ENCODE measurements at regions not wholly inside any gene's neighbourhood (a gene's known extent, or its start where the extent isn't known, plus 50 kb on each side); places are given as distances from the start of the nearest gene placed in this dataset.

DNA sequence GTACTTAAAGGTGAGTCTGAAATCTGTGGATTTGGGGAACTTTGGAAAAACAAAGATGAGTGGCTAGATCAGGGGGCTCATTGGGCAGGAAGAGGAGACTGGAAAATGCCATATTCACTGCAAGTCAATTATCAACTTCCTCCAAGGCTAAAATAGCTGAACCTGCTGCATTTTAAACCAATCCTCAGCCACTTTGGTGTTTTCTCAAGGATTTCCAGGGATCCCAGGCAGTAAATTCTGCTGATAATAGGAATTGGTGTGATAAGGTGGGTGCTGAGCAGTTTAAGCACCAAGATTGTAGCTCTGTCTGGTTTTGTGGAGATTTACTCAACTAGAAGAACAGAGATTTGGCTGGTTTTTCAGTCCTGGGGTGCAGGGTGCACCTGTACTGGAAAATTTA lies 153.9 kb upstream of the CAMK1G start:
- no peak for FAIRE-seq
- TF ChIP-seq POU2F2 (IDR thresholded peaks at IDR 0.05; ENCODE audit: low read depth, low read length), result no peak
- no peak for TF ChIP-seq POLR2A (IDR thresholded peaks at IDR 0.05; ENCODE audit: low read depth, low read length)
- no peak for TF ChIP-seq POLR2AphosphoS5 (IDR thresholded peaks at IDR 0.05; ENCODE audit: low read depth, low read length)
- TF ChIP-seq TAF1 (IDR thresholded peaks at IDR 0.05; ENCODE audit: low read depth, low read length), result no peak
- no peak for TF ChIP-seq SPI1 (IDR thresholded peaks at IDR 0.05; ENCODE audit: low read depth, low read length)
- no peak for TF ChIP-seq PAX5 (IDR thresholded peaks at IDR 0.05; ENCODE audit: insufficient read depth, low read length, severe bottlenecking)

DNA sequence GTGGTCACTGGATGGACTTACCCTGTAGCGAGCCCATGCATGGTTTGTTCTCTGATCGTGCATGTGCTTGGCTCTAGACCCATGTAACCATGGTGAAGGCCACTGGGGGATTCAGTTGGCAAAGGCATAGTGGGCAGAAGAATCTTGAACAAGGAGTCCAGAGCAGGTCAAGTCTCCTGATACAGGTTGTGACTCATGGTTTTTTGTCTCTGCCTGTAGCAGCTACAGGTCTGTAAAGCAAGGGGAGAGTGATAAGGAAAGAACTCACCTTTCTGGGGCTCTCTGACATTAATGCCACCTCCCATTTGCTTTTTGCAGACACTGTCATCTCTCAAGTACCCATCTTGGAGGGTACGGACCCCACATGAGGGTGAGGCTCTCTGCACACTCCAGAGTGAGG lies 153.4 kb upstream of the CAMK1G start:
- no peak for FAIRE-seq
- TF ChIP-seq POLR2AphosphoS5 (IDR thresholded peaks at IDR 0.05; ENCODE audit: low read depth, low read length) (no peak), SPI1 (IDR thresholded peaks at IDR 0.05; ENCODE audit: low read depth, low read length) (no peak), PAX5 (IDR thresholded peaks at IDR 0.05; ENCODE audit: insufficient read depth, low read length, severe bottlenecking) (no peak), POU2F2 (IDR thresholded peaks at IDR 0.05; ENCODE audit: low read depth, low read length) (no peak), POLR2A (IDR thresholded peaks at IDR 0.05; ENCODE audit: low read depth, low read length) (no peak), TAF1 (IDR thresholded peaks at IDR 0.05; ENCODE audit: low read depth, low read length) (no peak)

More for the DNA sequence above, 153.9 kb upstream of the CAMK1G start:
- no peak for DNase-seq (ENCODE audit: insufficient read length, low spot score)

DNA sequence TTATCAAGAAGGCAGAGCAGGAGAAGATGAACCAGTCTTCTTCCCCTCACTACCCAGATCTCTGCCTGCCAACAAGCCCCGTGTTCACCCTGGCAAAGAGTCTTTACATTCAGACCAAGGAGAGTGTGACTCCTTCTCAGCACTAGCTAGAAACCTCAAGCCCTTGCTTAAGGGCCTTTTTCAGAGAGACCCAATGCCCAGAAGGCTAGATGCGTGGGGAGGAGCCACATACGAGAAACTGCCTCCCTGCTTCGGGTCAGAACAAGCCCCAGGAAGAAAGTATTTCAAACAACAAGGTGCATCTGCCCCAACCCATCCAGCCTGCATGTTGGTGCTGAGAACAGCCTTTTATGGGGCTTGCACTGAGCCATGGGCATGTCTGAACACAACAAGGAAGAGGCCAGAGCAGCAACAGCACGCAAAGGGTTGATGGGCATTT lies 152.7 kb upstream of the CAMK1G start:
- TF ChIP-seq POU2F2 (IDR thresholded peaks at IDR 0.05; ENCODE audit: low read depth, low read length) (no peak), PAX5 (IDR thresholded peaks at IDR 0.05; ENCODE audit: insufficient read depth, low read length, severe bottlenecking) (no peak), POLR2A (IDR thresholded peaks at IDR 0.05; ENCODE audit: low read depth, low read length) (no peak)
- no peak for FAIRE-seq
- no peak for DNase-seq (ENCODE audit: insufficient read length, low spot score)

More for the DNA sequence above, 153.4 kb upstream of the CAMK1G start:
- no peak for DNase-seq (ENCODE audit: insufficient read length, low spot score)

DNA sequence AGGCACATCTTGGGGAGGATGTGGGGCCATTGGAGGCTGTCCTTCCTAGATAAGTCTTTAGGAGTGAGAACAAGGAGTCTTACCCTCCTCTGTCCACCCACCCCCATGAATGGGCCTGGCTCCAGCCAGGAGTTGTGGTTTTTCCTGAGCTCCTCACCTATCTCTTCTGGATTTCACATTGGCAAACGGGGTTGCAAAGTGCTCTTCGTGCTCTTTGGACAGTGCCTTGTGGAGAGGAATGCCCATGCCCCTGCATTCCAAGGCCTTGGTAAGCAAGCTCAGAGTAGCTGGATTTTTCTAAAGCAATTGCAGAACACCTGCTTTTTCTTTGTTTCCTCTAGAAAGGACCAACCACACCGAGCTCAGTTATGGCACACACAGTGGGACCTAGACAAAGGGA lies 152.1 kb upstream of the CAMK1G start:
- FAIRE-seq (no peak), DNase-seq (ENCODE audit: insufficient read length, low spot score) (no peak)
- TF ChIP-seq POLR2A (IDR thresholded peaks at IDR 0.05; ENCODE audit: low read depth, low read length) (no peak), TAF1 (IDR thresholded peaks at IDR 0.05; ENCODE audit: low read depth, low read length) (no peak), POU2F2 (IDR thresholded peaks at IDR 0.05; ENCODE audit: low read depth, low read length) (no peak), SPI1 (IDR thresholded peaks at IDR 0.05; ENCODE audit: low read depth, low read length) (no peak), POLR2AphosphoS5 (IDR thresholded peaks at IDR 0.05; ENCODE audit: low read depth, low read length) (no peak), PAX5 (IDR thresholded peaks at IDR 0.05; ENCODE audit: insufficient read depth, low read length, severe bottlenecking) (no peak)

DNA sequence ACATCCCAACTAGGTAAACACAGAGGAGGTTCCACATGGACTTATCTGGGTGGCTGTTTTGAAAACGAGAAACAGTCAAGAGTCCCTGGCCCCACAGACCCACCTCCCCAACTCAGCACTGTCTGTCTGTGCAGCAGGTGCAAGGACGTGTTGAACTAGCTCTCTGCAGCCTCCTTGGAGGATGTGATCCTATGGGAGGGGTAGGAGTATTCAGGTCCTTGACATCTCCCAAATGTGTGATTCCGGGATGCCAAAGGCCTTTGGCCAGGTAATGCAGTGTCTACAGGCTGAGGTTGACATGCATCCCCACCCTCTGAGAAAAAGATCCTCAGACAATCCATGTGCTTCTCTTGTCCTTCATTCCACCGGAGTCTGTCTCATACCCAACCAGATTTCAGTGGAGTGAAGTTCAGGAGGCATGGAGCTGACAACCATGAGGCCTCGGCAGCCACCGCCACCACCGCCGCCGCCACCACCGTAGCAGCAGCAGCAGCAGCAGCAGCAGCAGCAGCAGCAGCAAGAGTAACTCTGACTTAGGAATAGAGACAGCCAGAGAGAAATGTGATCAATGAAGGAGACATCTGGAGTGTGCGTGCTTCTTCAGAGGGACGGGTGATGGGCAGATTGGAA lies 151.6 kb upstream of the CAMK1G start:
- TF ChIP-seq PAX5 (IDR thresholded peaks at IDR 0.05; ENCODE audit: insufficient read depth, low read length, severe bottlenecking) (no peak), POU2F2 (IDR thresholded peaks at IDR 0.05; ENCODE audit: low read depth, low read length) (no peak)
- FAIRE-seq (no peak), DNase-seq (ENCODE audit: insufficient read length, low spot score) (no peak)

DNA sequence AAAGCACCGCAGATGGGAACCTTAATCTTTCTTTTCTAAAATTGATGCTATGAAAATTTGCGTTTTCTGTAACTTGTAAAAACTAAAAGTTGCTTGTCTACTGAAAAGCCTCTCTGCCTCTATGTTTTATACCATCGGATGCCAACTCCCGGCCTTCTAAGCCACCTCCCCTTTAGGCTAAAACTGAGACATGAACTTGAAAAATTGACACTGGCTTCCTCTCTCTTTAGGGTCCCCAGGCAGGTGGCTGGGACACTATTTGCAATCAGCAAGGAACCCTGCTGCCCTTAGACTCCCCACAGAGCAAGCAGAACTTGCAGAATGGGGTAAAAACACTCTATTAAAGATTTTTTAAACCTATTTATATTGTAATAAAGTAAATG lies 151.1 kb upstream of the CAMK1G start:
- TF ChIP-seq TAF1 (IDR thresholded peaks at IDR 0.05; ENCODE audit: low read depth, low read length) (no peak), PAX5 (IDR thresholded peaks at IDR 0.05; ENCODE audit: insufficient read depth, low read length, severe bottlenecking) (no peak), POLR2A (IDR thresholded peaks at IDR 0.05; ENCODE audit: low read depth, low read length) (no peak), POU2F2 (IDR thresholded peaks at IDR 0.05; ENCODE audit: low read depth, low read length) (no peak), POLR2AphosphoS5 (IDR thresholded peaks at IDR 0.05; ENCODE audit: low read depth, low read length) (no peak), SPI1 (IDR thresholded peaks at IDR 0.05; ENCODE audit: low read depth, low read length) (no peak)
- FAIRE-seq (no peak), DNase-seq (ENCODE audit: insufficient read length, low spot score) (no peak)

DNA sequence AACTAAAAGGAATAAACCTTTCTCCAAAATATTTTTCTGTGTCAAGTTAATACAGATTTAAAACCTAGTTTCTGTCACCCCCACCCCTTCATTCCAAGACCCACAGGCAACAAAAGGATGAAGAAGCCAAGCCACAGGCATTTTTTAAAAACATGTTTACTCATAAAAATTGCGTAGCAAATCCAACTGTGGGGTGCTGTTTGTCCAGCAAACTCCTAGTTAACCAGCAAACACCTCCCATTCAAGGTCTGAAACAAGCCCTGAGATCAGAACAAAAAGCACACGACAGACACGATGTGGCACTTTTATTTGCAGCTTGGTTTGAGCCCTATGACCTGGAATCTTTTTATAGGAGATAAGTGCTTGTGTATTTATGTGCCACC lies 149.9 kb upstream of the CAMK1G start:
- FAIRE-seq, result no peak
- TF ChIP-seq POU2F2 (IDR thresholded peaks at IDR 0.05; ENCODE audit: low read depth, low read length), result no peak
- no peak for TF ChIP-seq SPI1 (IDR thresholded peaks at IDR 0.05; ENCODE audit: low read depth, low read length)
- no peak for TF ChIP-seq POLR2AphosphoS5 (IDR thresholded peaks at IDR 0.05; ENCODE audit: low read depth, low read length)
- TF ChIP-seq POLR2A (IDR thresholded peaks at IDR 0.05; ENCODE audit: low read depth, low read length), result no peak
- no peak for TF ChIP-seq TAF1 (IDR thresholded peaks at IDR 0.05; ENCODE audit: low read depth, low read length)
- TF ChIP-seq PAX5 (IDR thresholded peaks at IDR 0.05; ENCODE audit: insufficient read depth, low read length, severe bottlenecking), result no peak
- no peak for DNase-seq (ENCODE audit: insufficient read length, low spot score)

DNA sequence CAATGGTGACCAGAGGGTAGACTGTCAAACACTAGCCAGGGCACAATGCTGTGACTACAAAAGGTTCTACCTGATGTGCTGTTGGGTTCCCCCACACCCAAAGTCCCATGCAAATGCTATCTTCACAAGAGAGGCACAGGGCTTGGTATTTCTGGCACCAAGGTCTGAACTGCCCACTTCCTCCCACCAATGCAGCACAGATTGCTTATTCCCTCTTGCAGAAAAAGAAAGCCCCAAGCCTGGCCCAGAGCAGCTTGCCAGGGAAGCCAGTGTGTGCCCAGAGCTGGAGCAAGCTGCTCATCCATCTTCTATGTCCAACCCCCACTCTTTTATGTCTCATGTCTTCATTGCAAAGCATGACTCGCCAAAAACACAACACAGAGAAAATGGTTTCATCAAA lies 149.4 kb upstream of the CAMK1G start:
- FAIRE-seq, result no peak
- DNase-seq (ENCODE audit: insufficient read length, low spot score), result no peak
- TF ChIP-seq PAX5 (IDR thresholded peaks at IDR 0.05; ENCODE audit: insufficient read depth, low read length, severe bottlenecking) (no peak), POLR2AphosphoS5 (IDR thresholded peaks at IDR 0.05; ENCODE audit: low read depth, low read length) (no peak), SPI1 (IDR thresholded peaks at IDR 0.05; ENCODE audit: low read depth, low read length) (no peak), TAF1 (IDR thresholded peaks at IDR 0.05; ENCODE audit: low read depth, low read length) (no peak), POU2F2 (IDR thresholded peaks at IDR 0.05; ENCODE audit: low read depth, low read length) (no peak), POLR2A (IDR thresholded peaks at IDR 0.05; ENCODE audit: low read depth, low read length) (no peak)

DNA sequence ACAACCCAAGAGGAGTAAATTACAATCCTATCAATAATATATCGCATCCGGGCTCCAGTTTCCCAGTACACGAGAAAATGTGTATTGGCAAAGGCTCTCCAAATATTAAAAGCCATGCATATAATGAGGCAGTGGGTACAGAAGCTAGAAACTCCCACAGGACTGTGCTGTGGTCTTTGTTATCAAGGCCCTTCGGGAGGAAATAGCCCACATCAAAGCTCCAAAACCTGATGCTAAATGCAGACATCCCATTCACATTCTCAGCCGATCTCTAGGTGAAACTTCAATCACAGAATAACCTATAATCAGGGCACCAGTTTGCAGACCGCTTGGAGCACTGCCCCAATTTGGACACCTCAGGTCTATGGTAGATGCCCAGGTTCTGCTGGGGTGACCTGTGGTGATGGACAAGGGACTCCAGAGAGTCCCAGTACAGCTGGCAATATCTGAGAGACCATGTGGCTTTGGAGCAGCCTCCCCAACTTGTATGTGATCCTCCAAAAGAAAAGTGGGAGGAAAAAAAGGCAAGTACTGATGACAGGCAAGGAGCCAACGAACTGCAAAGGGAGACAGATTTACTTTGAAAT lies 148.8 kb upstream of the CAMK1G start:
- DNase-seq (ENCODE audit: insufficient read length, low spot score), result no peak
- no peak for FAIRE-seq
- TF ChIP-seq POLR2A (IDR thresholded peaks at IDR 0.05; ENCODE audit: low read depth, low read length), result no peak
- no peak for TF ChIP-seq PAX5 (IDR thresholded peaks at IDR 0.05; ENCODE audit: insufficient read depth, low read length, severe bottlenecking)
- TF ChIP-seq TAF1 (IDR thresholded peaks at IDR 0.05; ENCODE audit: low read depth, low read length), result no peak
- TF ChIP-seq POU2F2 (IDR thresholded peaks at IDR 0.05; ENCODE audit: low read depth, low read length), result no peak
- TF ChIP-seq SPI1 (IDR thresholded peaks at IDR 0.05; ENCODE audit: low read depth, low read length), result no peak
- TF ChIP-seq POLR2AphosphoS5 (IDR thresholded peaks at IDR 0.05; ENCODE audit: low read depth, low read length), result no peak

All from GM12891 (cell line).